Loucy (cell line): ENCODE measurements at regions not wholly inside any gene's neighbourhood (a gene's known extent, or its start where the extent isn't known, plus 50 kb on each side); places are given as distances from the start of the nearest gene placed in this dataset.

ENCODE experiments used
- H2AFZ ChIP-seq: fragments of 200-600 bp; sonication (generic); 2 replicates; pipeline ENCODE4 v1.6.0; 2016; ENCODE audit warnings: antibody characterized with exemption, mild to moderate bottlenecking, low read length, moderate library complexity
- H3F3A ChIP-seq: fragments of 200-600 bp; 2 replicates; pipeline ENCODE4 v1.6.0; 2016; ENCODE audit warnings: antibody characterized with exemption, low read depth, mild to moderate bottlenecking
- H3K27me3 ChIP-seq: fragments of 200-600 bp; sonication (generic); 2 replicates; pipeline ENCODE4 v1.6.1; 2014; ENCODE audit warnings: low read length, mild to moderate bottlenecking; ENCODE audit not compliant: insufficient read depth, poor library complexity, severe bottlenecking
- H3K36me3 ChIP-seq: fragments of 200-600 bp; sonication (generic); 2 replicates; pipeline ENCODE4 v1.6.1; 2016; ENCODE audit warnings: low read length; ENCODE audit not compliant: insufficient read depth
- H3K4me1 ChIP-seq: fragments of 200-600 bp; sonication (generic); 2 replicates; pipeline ENCODE4 v1.5.1; 2014; ENCODE audit warnings: low read length, mild to moderate bottlenecking; ENCODE audit not compliant: insufficient read depth, poor library complexity, severe bottlenecking
- H3K4me2 ChIP-seq: fragments of 200-600 bp; sonication (generic); 2 replicates; pipeline ENCODE4 v1.6.0; 2014; ENCODE audit warnings: antibody characterized with exemption, low read length, low read depth, mild to moderate bottlenecking; ENCODE audit not compliant: poor library complexity, severe bottlenecking
- H3K4me3 ChIP-seq: fragments of 200-600 bp; sonication (generic); 2 replicates; pipeline ENCODE4 v1.5.1; 2014; ENCODE audit warnings: low read length, mild to moderate bottlenecking, mixed read lengths; ENCODE audit not compliant: poor library complexity, severe bottlenecking
- H3K79me2 ChIP-seq: fragments of 200-600 bp; sonication (generic); 2 replicates; pipeline ENCODE4 v1.6.1; 2014; ENCODE audit warnings: low read length; ENCODE audit not compliant: insufficient read depth
- H3K9ac ChIP-seq: fragments of 200-600 bp; sonication (generic); 2 replicates; pipeline ENCODE4 v1.6.0; 2014; ENCODE audit warnings: mild to moderate bottlenecking, low read depth, low read length, moderate library complexity; ENCODE audit not compliant: poor library complexity, severe bottlenecking
- H3K9me2 ChIP-seq: fragments of 200-600 bp; sonication (generic); replicated peaks from 2 replicates; pipeline ENCODE4 v1.6.1; 2016; ENCODE audit warnings: low read depth, low read length, mixed read lengths
- H3K9me3 ChIP-seq: fragments of 200-600 bp; sonication (generic); 2 replicates; pipeline ENCODE4 v1.6.1; 2014; ENCODE audit warnings: mild to moderate bottlenecking, antibody characterized with exemption, low read length, low read depth; ENCODE audit not compliant: insufficient read depth
- H4K20me1 ChIP-seq: fragments of 200-600 bp; sonication (generic); 2 replicates; pipeline ENCODE4 v1.6.0; 2014; ENCODE audit warnings: antibody characterized with exemption, low read length, mild to moderate bottlenecking; ENCODE audit not compliant: insufficient read depth, poor library complexity, severe bottlenecking
- CTCF ChIP-seq: fragments of 200-600 bp; sonication (generic); conservative IDR thresholded peaks from 2 replicates; pipeline ENCODE4 v1.5.1; 2014; ENCODE audit warnings: mild to moderate bottlenecking, antibody characterized with exemption, low read length
- EZH2phosphoT487 ChIP-seq: fragments of 200-600 bp; IDR thresholded peaks from 2 replicates; pipeline ENCODE4 v1.6.1; 2018; ENCODE audit warnings: antibody characterized with exemption, mild to moderate bottlenecking, moderate library complexity, borderline replicate concordance

GRCh38 chr18:78770823-78771139 lies 208.8 kb upstream of the SALL3 start:
- Histone ChIP-seq H3K4me1 (no peaks in the 10 kb centered on the region), H3K27me3 (no peaks in the 10 kb centered on the region), H3K79me2 (no peaks in the 10 kb centered on the region), H3K36me3 (no peaks in the 10 kb centered on the region), H3K9ac (no peak overlapping the region), H4K20me1 (no peaks in the 10 kb centered on the region), H3F3A (no peaks in the 10 kb centered on the region), H3K9me3 (peaks cover 12% of the 10 kb centered on the region; the same call in 1 of the 2 replicates), H3K4me3 (no peak overlapping the region), H3K9me2 (no peaks in the 10 kb centered on the region), H3K4me2 (no peak overlapping the region), H2AFZ (no peak overlapping the region)
- TF ChIP-seq EZH2phosphoT487, result no peak
- TF ChIP-seq CTCF, result no peak

- H3K9me2 ChIP-seq, result no peaks in the 10 kb centered on the region
- no peak overlapping the region for H3K9ac ChIP-seq
- no peaks in the 10 kb centered on the region for H3K79me2 ChIP-seq
- H3K4me2 ChIP-seq, result no peak overlapping the region
- no peaks in the 10 kb centered on the region for H3K4me1 ChIP-seq
- no peaks in the 10 kb centered on the region for H3K27me3 ChIP-seq
- H3F3A ChIP-seq, result no peaks in the 10 kb centered on the region
- TF ChIP-seq CTCF, result no peak
- no peak for TF ChIP-seq EZH2phosphoT487
- no peaks in the 10 kb centered on the region for H4K20me1 ChIP-seq
- H3K4me3 ChIP-seq, result no peak overlapping the region
- peaks cover 12% of the 10 kb centered on the region; the same call in 1 of the 2 replicates for H3K9me3 ChIP-seq
- no peak overlapping the region for H2AFZ ChIP-seq
- H3K36me3 ChIP-seq, result no peaks in the 10 kb centered on the region
Measured at GRCh38 chr18:78771496-78772359, 207.9 kb upstream of the SALL3 start.

- Histone ChIP-seq H3K9ac (no peak overlapping the region), H3K9me2 (no peaks in the 10 kb centered on the region), H3K79me2 (no peaks in the 10 kb centered on the region), H3K4me3 (no peak overlapping the region), H3K4me1 (no peaks in the 10 kb centered on the region), H3F3A (no peaks in the 10 kb centered on the region), H3K9me3 (peaks cover 12% of the 10 kb centered on the region; the same call in 1 of the 2 replicates), H2AFZ (no peak overlapping the region), H3K27me3 (no peaks in the 10 kb centered on the region), H3K36me3 (no peaks in the 10 kb centered on the region), H3K4me2 (no peak overlapping the region), H4K20me1 (no peaks in the 10 kb centered on the region)
- no peak for TF ChIP-seq EZH2phosphoT487
- no peak for TF ChIP-seq CTCF
Measured at GRCh38 chr18:78772360-78773302, 207.0 kb upstream of the SALL3 start.
